DMS153 (cell line): ENCODE measurements at regions not wholly inside any gene's neighbourhood (a gene's known extent, or its start where the extent isn't known, plus 50 kb on each side); places are given as distances from the start of the nearest gene placed in this dataset.
"Not testable (repeated sequence)": the region's sequence is repeated elsewhere in the genome, so short reads cannot be mapped to it uniquely, and the experiment has no call there.

Experiments
- DNase-seq: peaks from one replicate; lab custom pipeline; 2025; lab: John Stamatoyannopoulos, UW

DNA sequence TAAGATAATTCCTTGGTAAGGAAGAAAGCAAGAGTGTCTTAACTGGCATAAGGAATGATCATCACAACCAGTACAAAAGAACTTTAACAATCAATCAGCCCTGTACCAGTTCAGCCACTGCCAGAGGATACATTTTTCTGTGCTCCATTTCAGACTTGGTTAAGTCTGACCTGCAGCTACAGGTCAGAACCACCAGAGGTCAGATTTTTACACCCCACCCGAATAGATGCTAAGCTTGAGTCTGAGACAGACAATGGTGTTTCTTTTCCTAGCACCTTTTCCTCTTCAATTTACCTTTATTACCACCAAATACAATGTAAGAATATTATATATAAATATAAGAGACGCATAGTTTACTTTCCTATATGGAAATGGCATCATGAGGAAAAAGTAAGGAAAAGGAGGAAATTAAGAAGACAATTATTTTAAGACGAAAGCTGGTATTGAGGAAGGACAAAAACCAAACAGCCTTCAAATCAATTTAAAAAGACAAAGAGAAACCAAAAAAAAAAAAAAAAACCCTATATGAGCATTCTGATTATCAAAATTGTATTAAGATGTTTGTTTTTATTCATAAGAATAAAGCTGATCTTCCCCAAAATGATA is 215.3 kb upstream of the TTC29 start:
- no peak for DNase-seq

DNA sequence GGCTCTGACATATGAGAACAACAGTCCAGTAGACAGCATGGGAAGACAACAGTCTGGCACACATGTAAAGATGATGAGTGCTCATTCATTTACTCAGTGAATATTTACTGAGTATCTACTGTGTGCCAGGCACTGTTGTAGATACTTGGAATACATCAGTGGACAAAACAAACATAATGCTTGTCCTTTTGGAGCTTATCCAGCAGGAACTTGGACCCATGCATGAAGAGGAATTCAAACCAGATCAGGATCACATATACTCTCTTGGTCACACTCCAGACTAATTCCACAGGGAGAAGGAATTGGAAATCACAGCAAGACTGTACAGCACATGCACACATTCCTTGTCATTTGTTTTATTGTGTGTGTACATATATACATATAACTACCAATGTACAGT is 217.6 kb upstream of the TTC29 start:
- no peak for DNase-seq

DNA sequence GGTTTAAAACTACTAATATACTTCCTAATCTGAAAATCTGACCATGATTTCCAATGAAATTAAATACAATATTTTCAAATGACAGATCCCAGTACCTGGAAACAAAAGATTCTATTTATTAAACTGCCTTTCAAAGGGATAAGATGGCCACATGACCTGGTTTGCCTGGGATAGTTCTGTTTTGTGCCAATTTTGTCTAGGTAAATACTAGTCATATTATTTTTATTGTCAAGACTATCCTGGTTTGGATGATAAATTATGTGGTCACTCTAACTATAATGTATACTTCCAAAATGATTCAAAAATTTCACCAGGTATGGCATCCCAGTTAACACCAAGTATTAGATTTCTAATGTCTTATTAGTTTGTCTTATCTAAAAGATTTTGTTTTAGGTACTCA is 222.5 kb upstream of the TTC29 start:
- DNase-seq = not testable (repeated sequence)

DNA sequence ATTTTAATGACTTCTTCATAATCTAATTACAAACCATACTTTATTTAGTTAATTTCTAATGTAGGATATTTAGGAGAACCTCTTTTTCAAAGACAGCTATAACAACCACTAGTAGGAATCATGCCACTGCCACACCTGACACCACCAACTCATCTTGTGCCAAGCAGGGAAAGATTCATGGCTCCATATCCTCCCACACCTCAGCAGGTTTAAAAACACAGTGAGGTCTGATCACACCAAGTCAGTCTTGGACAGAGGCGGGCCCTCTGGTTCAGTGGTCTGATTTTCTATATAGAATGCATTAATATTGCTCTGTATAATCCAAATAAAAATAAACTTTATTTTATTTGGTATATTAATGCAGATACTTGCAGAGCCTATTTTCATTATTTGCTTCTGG is 227.7 kb upstream of the TTC29 start:
- DNase-seq = no peak

DNA sequence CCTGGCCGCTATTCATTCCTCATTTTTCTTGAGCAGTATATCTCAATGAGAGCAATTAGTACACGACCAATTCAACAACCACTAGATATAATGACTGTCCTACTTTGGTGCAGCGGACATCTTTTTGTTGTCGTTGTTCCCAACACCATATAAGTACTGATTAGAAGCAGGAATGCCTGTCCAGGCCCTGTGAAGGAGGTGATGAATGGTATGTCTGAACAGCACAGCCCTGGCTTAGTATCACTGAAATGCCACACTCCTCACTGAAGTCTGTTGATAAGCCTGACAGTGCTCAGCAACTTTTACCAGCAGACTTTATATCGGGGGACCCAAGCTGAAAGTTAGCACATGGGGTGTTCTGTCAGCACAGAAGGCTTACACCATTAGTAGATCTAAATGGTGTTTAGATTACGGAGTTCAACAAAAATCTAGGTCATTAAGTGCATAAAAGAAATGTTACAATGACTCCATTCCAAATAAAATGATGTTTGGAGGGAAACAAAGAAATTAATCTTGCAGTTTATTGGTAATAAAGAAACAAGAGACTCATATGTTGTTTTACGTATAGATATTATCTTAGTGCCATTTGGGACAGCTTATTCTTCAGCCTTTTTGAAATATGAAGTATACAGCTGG is 228.3 kb upstream of the TTC29 start:
- no peak for DNase-seq

DNA sequence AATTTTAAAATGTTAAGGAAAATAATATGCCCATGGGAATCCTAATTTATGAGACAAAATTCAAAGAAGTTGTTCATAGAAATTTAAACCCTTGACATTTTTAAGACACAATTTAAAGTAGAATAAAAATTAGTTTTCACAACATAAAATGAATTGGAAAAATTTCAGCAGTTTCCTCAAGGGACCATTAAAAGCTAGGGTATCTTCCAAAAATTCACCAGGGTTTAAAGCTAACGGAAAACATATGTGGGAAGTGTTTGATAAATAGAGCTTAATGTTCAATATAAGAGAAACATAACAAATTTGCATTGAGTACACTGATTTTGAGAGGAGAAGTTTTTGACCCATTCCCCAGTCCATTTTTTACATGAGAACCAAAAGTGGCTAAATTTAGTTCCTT is 228.9 kb upstream of the TTC29 start:
- no peak for DNase-seq

DNA sequence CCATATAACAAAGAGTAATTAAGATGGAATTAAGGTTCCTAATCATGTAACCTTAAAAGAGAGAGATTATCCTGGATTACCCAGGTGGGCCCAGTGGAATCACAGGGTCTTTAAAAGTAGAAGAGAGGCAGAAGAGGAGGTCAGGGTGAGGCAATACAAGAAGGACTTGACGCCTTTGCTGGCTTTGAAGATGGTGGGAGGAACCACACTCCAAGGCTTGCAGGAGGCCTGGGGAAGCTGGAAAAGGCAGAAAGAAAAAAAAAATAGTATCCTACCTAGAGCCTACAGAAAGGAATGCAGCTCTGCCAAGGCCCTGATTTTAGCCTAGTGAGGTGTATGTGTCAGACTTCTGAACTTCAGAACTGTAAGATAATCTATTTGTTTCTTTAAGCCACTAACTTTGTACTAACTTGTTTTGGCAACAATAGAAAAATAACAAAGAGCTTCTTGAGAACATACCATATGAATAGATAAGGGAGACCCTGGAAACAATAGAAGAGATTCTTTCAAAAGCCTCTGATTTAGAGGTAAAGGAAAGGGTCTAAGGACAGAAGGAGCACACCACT is 229.9 kb upstream of the TTC29 start:
- no peak for DNase-seq

DNA sequence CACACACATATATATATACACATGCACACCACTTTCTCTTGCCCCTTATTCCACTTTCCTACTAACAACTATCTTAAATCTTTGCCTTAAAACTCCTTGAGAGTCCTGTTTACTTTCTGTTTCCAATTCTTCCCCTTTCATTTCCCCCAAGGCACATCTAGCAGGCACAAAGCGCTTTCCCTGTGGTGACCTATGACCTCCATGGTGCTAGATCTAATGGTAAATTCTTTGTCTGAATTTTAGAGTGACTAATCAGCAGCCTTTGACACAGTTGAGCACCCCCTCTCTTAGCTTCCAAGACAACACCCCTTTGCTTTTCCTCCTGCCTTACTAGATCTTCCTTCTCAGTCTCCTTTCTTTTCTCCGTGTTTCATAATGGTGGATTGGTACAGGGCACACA is 236.4 kb upstream of the TTC29 start:
- DNase-seq = no peak

DNA sequence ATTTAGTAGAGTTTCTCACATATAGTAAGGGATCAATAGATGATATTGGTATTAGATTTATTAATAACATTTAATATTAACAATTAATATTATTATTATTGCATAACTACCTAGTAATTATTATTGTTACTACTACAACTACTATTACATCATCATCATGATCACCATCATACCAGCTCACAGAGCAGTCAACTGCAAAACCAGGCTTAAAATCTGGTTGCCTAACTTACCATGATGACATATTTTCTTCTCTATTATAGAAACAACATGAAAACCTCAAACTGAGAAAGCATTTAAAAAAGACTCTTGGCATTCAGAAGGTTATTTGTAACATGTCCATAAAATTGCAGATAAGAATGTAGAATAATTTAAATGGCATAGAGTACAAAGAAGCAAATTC is 247.0 kb upstream of the TTC29 start:
- no peak for DNase-seq

DNA sequence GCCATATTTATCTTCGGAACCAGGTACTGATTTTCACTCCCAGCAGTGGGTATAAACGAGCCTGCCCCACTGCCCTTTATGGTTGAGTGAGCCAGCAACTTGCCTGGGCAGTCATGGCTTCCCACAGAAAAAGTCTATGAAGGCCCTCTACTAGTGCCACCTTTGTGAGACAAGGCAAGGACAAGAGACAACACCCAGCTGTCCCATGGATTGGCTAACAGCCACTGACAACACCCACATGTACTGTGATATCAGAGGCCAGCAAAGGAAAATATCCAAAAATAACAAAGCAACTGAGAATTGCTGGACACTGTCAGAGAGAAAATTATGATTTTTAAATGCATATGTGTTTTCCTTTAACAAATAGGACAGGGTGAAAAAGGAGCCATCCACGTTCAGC is 248.4 kb upstream of the TTC29 start:
- no peak for DNase-seq

DNA sequence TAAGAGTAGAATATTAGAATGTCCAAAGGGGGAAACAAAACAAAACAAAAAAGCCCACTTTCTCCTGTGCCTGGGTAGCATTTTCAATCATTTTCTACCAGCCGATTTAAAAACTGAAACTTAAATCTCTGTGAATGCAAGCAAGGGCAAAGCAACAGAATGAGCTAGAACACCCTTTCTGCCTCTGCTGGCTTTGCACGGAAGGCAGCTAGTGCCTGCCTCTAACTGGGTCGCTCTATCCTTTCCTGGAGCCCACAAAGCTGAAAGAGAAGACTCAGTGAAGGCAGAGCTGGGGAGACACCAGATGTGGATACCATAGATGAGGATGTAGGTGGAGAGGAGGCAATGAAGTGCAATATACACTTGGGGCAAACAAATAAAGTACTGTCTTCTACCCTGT is 248.9 kb upstream of the TTC29 start:
- DNase-seq = no peak

DNA sequence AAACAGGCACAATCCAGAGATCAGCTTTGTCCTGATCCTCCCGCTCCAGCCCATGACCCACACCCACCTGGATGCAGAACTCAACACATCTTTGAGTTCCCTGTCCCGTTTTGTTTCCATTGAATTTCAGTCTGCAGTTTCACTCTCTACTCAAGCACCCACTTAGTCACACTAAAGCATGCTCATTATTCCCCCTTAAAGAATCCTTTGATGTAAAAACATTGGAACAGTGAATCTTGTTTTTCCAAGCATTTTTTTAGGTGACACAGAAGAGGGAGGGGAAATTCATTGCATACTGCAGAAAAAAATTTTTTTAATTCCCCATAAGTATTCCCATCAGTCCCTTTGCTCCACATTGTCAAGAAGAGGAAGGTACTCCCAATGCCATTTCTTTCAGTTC is 249.7 kb upstream of the TTC29 start:
- no peak for DNase-seq

DNA sequence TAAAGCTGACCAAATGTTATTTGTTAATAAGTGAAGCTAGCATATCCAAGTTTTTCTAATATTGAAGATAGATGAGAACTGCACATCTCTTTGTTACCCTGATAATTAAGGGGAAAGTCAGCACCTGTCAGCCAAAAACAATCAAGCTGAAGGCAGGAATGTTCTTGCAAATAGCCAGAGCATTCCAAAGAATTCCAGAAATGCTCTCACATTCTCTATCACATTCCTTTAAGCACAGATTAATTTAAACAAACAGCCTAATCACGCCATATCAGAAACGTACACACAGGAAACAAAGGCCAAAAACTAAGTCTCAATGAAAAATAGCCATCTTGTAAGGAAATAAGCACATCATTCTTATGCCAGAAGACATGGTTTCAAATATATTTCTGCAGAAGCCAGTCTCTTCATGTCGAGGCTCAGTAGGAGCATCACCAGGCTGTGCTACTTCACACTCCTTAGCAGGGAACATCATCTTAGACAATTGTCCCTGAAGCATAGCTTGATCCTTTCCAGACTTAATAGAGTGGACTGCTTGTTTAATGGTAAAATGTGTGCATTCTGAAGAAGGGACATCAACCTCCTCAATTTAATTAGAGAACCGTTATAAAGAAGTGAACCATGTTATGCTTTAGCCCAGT is 252.9 kb upstream of the TTC29 start:
- no peak for DNase-seq

DNA sequence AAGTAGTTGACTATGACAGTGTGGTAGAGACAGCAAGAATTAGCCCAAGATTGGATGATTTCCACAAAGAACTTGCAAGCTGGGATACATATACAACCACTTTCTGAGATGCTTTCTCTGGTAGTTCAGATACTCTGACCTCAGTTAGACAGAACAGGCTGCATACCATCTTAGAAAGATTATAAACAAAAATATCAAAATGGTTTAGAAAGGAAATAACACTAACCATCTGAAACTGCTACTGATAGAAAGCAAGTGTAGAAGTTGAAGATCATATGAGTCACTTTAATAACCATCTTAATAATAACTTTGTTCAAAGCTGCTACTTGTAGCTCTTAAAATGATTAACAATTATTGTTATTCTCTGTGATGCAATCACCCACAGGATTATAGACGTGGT is 255.4 kb upstream of the TTC29 start:
- DNase-seq = no peak

DNA sequence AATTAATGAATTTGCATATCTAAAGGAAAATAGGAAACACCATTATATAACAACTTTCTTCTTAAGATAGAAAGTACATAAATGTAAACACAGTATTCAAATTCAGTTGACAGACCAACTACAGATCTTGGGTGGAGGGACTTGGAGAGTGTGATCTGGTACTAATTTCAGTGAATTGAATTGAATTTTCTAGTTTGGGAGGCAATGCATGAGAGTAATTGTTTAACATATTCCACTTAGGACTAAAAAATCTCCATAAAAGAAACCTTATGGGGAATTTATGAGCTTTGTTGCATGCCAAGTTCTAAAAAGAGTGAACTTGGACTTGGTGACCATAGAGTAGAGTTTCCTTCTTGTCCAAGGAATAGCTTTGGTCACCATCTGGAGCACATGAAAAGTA is 261.1 kb upstream of the TTC29 start:
- no peak for DNase-seq

DNA sequence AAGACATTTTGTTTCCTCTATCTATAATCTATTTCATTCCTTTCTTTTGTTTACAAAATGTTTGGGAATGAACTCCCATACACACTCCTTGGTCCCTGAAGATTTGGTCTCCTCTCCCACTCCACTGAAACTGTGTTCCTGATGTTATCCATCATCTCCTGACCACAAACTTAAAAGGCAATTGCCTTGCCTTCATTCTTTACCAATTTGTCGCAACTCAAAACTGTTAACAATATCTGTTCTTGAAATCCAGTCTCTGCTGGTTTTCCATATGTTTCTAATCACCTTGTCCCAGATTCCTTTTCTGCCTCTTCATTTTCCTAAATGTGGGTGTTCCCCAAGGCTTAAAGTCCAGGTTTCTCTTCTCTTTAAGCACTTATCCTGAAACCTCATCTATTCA is 262.2 kb upstream of the TTC29 start:
- DNase-seq = no peak

DNA sequence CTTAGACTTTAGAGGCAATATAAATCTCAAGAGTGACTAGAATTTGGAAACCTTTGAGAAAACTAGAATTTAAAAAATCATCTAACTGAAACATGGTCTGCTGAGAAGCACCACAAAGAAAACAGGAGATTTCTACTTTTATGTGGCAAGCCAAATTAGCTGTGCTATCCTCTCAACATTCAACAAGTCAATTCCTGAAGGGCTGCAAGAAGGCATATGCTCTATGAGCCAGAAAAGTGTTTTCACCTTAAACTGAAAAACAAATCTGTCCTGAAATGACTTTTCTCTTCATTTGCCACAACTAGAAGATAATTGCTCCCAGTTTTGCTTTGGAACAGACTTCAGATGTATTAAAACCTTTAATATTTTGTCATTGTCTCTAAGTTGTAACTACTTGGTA is 263.2 kb upstream of the EDNRA start:
- DNase-seq = no peak

DNA sequence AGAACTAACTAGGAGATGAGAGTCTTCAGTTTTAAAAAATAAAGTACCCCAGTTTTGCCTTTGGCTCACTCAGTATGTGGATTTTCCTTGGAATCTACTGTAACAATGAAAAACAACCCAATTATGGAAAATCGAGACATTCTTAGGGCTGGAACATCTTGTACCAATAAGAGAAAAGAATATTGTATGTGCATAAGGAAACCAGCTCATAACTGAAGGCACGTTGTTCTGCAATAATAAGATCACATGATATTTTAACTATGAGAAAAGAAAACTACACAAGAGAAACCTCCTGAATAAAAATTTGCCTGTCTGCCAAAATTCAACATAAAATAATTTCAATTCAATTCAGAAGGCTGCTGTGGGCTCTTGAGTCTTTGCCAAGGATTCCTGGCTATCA is 261.8 kb upstream of the EDNRA start:
- no peak for DNase-seq

DNA sequence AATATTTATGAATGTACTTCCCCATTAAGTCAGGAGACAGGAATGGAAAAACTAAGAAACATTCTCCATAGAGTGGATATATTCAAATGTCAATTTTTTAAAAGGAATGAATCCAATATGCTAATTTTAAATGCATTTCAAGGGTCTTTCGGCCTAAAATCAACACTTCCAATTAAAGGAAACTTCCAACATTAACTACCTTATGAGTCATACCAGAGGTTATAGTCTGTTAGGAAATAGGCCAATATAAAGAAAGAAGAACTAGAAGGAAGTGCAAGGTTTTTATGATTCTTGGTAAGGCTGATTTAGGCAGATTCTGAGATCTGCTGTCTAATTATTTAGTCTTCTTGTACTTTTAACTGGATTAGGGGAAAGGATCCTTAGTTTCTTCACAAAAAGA is 260.1 kb upstream of the EDNRA start:
- no peak for DNase-seq

DNA sequence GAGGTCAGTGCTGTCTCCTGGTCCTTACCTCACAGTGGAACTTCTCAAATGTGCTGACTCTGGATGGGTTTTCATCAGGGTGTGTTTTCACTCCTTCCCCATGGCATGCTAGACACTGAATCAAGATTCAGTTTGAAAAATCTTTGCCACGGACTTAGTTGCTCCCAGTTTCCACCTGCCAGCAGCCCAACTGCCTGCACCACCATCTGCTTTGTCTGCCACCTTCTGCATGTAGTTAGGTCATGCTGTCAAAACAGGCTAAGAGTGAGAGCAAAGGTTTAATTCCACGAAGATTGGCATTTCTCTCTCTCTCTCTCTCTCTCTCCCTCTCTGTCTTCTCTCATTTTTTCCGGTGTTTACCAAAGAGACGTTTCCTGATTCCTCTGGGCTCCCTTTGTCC is 258.0 kb upstream of the EDNRA start:
- no peak for DNase-seq

DNA sequence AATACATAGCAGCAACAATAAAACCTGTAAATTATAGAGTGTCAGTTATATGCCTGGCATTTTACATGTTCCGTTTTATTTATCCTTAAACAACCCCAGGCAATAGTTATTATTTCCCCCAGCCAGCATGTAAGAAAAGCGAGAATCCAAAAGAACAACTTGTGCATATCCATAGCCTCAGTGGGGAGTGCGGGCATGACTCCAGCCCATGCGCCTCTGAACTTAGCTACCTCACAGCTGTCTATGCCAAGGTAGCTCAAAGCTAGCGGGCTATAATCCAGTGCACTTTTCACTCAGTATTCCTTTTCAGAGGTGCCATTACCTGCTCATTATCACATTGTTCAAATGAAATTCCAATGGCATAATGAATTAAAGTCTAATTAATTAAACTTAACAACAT is 257.3 kb upstream of the EDNRA start:
- DNase-seq = no peak

DNA sequence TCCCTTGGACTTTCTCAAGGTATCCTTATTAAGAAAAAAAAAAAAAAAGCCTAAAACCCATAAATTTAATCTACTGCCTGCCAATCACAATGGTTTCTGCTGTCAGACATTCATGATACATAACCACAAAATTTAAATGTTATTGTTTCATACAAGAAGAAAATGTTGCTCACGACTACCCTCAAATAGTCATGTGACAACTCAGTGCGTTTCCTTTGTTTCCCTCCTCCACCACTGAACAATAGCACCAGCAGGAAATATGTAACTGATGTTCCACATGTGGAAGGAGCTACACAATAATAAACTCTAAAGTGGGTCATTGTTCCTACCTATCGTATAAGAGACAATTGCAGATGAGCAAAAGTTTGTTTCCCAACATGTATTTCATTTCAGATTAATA is 244.1 kb upstream of the EDNRA start:
- no peak for DNase-seq

DNA sequence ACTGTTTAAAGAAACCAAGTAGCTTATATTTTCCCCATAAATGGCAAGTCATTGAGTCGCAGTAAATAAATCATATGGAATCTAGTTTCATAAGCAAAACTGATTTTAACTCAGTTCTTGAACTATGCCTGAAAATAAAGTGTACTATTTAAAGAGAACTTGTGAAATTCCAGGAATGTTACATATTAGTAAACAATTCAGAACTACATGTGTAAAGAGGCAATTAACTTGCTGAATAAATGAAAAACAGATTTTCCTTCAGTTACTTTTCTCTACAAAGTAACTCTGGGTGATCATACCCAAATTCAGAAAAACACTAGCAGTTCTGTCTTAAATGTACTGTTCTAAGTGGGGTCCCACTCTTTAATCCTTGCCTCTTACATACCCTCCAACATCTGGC is 236.1 kb upstream of the EDNRA start:
- DNase-seq = no peak

DNA sequence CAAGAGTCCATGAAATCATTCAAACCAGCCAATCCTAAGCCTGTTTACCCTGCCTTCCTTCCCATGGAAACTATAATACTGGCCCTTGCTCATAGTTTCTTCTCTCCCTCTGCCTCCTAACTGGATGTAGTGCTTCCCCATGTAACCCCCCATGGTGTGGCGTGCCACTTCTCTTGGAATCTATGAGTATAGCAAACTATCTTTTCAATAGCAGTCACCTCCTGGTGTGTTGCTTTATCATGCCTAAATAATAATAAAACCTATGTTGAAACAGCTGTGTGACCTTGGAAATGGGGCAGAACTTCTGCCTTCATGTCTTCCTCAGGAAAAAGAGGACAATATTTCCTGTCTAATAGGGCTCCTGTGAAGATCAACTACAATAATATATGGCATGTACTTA is 234.8 kb upstream of the EDNRA start:
- no peak for DNase-seq
